Smooth muscle cell (in vitro differentiated cells): ENCODE measurements at regions not wholly inside any gene's neighbourhood (a gene's known extent, or its start where the extent isn't known, plus 50 kb on each side); places are given as distances from the start of the nearest gene placed in this dataset.

Experiments
- DNase-seq: peaks from one replicate; lab custom pipeline; 2025; ENCODE audit not compliant: unreplicated experiment; lab: John Stamatoyannopoulos, UW
- H2AFZ ChIP-seq: fragments of 200-600 bp; sonication (generic); 2 replicates; pipeline ENCODE4 v1.6.0; 2016; ENCODE audit warnings: antibody characterized with exemption, low read depth, mild to moderate bottlenecking
- H3F3A ChIP-seq: fragments of 200-600 bp; sonication (generic); 2 replicates; pipeline ENCODE4 v1.6.0; 2017; ENCODE audit warnings: antibody characterized with exemption, low read depth
- H3K27ac ChIP-seq: fragments of 200-600 bp; sonication (generic); 2 replicates; pipeline ENCODE4 v1.5.1; 2016; ENCODE audit warnings: low read depth, mild to moderate bottlenecking
- H3K27me3 ChIP-seq: fragments of 200-600 bp; sonication (generic); 2 replicates; pipeline ENCODE4 v1.6.1; 2016; ENCODE audit warnings: low read depth, mild to moderate bottlenecking
- H3K36me3 ChIP-seq: fragments of 200-600 bp; sonication (generic); 2 replicates; pipeline ENCODE4 v1.5.1; 2016; ENCODE audit warnings: low read depth
- H3K4me1 ChIP-seq: fragments of 200-600 bp; sonication (generic); 2 replicates; pipeline ENCODE4 v1.5.1; 2016; ENCODE audit warnings: low read depth
- H3K4me2 ChIP-seq: fragments of 200-600 bp; sonication (generic); 2 replicates; pipeline ENCODE4 v1.6.0; 2016; ENCODE audit warnings: mild to moderate bottlenecking
- H3K4me3 ChIP-seq: fragments of 200-600 bp; sonication (generic); 2 replicates; pipeline ENCODE4 v1.5.1; 2016; ENCODE audit warnings: mild to moderate bottlenecking
- H3K79me2 ChIP-seq: fragments of 200-600 bp; sonication (generic); 2 replicates; pipeline ENCODE4 v1.6.0; 2016; ENCODE audit warnings: low read depth, mild to moderate bottlenecking
- H3K9ac ChIP-seq: fragments of 200-600 bp; sonication (generic); 2 replicates; pipeline ENCODE4 v1.6.0; 2016; ENCODE audit warnings: low read depth
- H3K9me3 ChIP-seq: fragments of 200-600 bp; sonication (generic); replicated peaks from 2 replicates; pipeline ENCODE4 v1.5.1; 2016; ENCODE audit warnings: low read depth
- H4K20me1 ChIP-seq: fragments of 200-600 bp; sonication (generic); 2 replicates; pipeline ENCODE4 v1.6.0; 2016; ENCODE audit warnings: low read depth
- WGBS: methylation state at CpG from one replicate; pipeline ENCODE4 v1.1.7; 2016; ENCODE audit warnings: low lambda C conversion rate; 5-methylcytosine and 5-hydroxymethylcytosine counted together
- TF ChIP-seq, protein P1 (sequence below): fragments of 200-600 bp; sonication (generic); IDR thresholded peaks from 2 replicates; pipeline ENCODE4 v1.5.1; 2017; ENCODE audit warnings: borderline replicate concordance, mild to moderate bottlenecking, antibody characterized with exemption; ENCODE audit not compliant: insufficient read depth, poor library complexity, severe bottlenecking

DNA sequence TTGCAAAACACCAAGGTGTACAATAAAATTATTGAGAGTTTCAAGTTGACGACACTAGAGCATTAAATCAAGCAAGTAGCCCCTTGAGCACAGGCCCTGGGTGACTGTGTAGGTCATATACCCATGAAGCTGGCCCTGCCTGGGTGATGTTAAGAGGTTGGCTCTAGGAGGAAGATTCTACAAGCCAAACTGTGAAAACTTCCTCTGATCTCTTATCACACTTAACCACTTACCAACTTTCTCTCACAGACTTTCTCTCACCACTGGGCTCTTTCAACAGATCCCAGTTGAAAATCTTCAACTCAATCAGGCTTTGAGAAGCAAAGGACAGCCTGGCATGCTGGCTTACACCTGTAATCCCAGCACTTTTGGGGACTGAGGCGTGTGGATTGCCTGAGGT lies 186.9 kb upstream of the BTG1 start:
- H3K9ac ChIP-seq: no peak overlapping the region
- H3K36me3 ChIP-seq: no peaks in the 10 kb centered on the region
- no peaks in the 10 kb centered on the region for H3K79me2 ChIP-seq
- H2AFZ ChIP-seq: no peak overlapping the region
- no peaks in the 10 kb centered on the region for H3F3A ChIP-seq
- no peaks in the 10 kb centered on the region for H3K4me1 ChIP-seq
- H3K9me3 ChIP-seq: no peaks in the 10 kb centered on the region
- no peaks in the 10 kb centered on the region for H3K27me3 ChIP-seq
- TF ChIP-seq, protein P1, sequence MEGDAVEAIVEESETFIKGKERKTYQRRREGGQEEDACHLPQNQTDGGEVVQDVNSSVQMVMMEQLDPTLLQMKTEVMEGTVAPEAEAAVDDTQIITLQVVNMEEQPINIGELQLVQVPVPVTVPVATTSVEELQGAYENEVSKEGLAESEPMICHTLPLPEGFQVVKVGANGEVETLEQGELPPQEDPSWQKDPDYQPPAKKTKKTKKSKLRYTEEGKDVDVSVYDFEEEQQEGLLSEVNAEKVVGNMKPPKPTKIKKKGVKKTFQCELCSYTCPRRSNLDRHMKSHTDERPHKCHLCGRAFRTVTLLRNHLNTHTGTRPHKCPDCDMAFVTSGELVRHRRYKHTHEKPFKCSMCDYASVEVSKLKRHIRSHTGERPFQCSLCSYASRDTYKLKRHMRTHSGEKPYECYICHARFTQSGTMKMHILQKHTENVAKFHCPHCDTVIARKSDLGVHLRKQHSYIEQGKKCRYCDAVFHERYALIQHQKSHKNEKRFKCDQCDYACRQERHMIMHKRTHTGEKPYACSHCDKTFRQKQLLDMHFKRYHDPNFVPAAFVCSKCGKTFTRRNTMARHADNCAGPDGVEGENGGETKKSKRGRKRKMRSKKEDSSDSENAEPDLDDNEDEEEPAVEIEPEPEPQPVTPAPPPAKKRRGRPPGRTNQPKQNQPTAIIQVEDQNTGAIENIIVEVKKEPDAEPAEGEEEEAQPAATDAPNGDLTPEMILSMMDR: no peak
- H3K4me2 ChIP-seq: no peak overlapping the region
- WGBS: 94% methylated on average over 2 of the region's 2 CpGs
- H4K20me1 ChIP-seq: no peaks in the 10 kb centered on the region
- H3K27ac ChIP-seq: no peak overlapping the region
- no peak overlapping the region for H3K4me3 ChIP-seq
- DNase-seq: no peak

DNA sequence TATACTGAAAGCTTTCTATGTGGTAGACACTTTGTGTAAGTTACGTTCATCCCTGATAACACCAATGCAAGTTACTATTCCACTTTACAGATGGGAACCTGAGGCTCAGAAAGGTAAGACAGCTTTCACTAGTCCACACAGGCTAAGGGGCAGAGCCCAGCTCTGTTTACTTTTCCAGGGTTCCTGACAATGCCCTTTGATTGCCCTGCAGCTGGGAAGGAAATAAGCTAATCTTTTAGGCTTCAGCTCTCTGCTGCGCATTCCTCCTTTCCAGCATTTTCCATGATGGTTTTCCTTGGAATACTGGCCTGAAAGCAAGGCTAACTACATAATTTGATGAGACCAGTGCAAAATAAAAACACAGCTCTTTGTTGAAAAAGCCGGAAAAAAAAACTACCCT lies 185.7 kb upstream of the BTG1 start:
- H3F3A ChIP-seq: no peaks in the 10 kb centered on the region
- H3K9ac ChIP-seq: no peak overlapping the region
- H3K4me1 ChIP-seq: no peaks in the 10 kb centered on the region
- no peaks in the 10 kb centered on the region for H3K79me2 ChIP-seq
- H2AFZ ChIP-seq: no peak overlapping the region
- 79% methylated on average over 3 of the region's 3 CpGs for WGBS
- no peak for DNase-seq
- no peaks in the 10 kb centered on the region for H3K36me3 ChIP-seq
- H3K4me2 ChIP-seq: no peak overlapping the region
- no peak overlapping the region for H3K27ac ChIP-seq
- H3K9me3 ChIP-seq: no peaks in the 10 kb centered on the region
- H3K27me3 ChIP-seq: no peaks in the 10 kb centered on the region
- H3K4me3 ChIP-seq: no peak overlapping the region
- TF ChIP-seq, protein P1: no peak
- no peaks in the 10 kb centered on the region for H4K20me1 ChIP-seq

DNA sequence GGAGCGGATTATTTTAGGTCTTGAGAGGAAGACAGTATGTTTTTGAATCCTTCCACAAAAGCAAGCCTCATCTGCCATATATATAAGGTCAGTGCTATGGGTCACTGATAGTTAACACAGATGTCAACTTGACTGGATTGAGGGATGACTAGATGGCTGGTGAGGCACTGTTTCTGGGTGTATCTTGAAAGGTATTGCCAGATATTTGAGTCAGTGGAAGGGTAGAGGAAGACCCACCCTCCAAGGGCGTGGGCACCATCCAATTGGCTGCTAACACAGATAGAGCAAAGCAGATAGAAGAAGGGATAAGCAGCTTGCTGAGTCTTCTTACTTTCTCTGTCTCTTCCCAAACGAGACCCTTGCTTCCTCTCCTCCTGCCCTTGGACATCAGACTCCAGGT lies 185.0 kb upstream of the BTG1 start:
- H3K4me1 ChIP-seq: no peaks in the 10 kb centered on the region
- H3K79me2 ChIP-seq: no peaks in the 10 kb centered on the region
- no peaks in the 10 kb centered on the region for H3F3A ChIP-seq
- H3K36me3 ChIP-seq: no peaks in the 10 kb centered on the region
- no peak overlapping the region for H3K27ac ChIP-seq
- no peaks in the 10 kb centered on the region for H3K27me3 ChIP-seq
- no peak overlapping the region for H3K9ac ChIP-seq
- 98% methylated on average over 3 of the region's 3 CpGs for WGBS
- TF ChIP-seq, protein P1: no peak
- no peaks in the 10 kb centered on the region for H4K20me1 ChIP-seq
- no peak overlapping the region for H3K4me2 ChIP-seq
- no peak overlapping the region for H2AFZ ChIP-seq
- DNase-seq: no peak
- no peaks in the 10 kb centered on the region for H3K9me3 ChIP-seq
- H3K4me3 ChIP-seq: no peak overlapping the region

DNA sequence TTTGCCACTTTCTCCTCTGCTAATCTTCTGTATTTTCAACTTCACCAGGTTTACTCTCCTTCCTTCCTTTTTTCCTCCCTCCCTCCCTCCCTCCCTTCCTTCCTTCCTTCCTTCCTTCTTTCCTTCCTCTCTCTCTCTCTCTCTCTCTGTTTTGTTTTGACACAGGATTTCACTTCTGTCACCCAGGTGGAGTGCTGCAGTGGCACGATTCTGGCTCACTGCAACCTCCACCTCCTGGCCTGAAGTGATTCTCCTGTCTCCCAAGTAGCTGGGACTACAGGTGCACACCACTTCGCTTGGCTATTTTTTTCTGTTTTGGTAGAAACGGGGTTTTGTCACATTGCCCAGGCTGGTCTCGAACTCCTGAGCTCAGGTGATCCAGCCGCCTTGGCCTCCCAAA lies 181.2 kb upstream of the BTG1 start:
- H3K9ac ChIP-seq: no peak overlapping the region
- H3K4me2 ChIP-seq: no peak overlapping the region
- no peaks in the 10 kb centered on the region for H3K27me3 ChIP-seq
- H3K36me3 ChIP-seq: no peaks in the 10 kb centered on the region
- H3K9me3 ChIP-seq: no peaks in the 10 kb centered on the region
- no peaks in the 10 kb centered on the region for H4K20me1 ChIP-seq
- no peaks in the 10 kb centered on the region for H3K4me1 ChIP-seq
- DNase-seq: no peak
- no peak overlapping the region for H3K4me3 ChIP-seq
- H3K27ac ChIP-seq: no peak overlapping the region
- H2AFZ ChIP-seq: no peak overlapping the region
- WGBS: 87% methylated on average over 5 of the region's 5 CpGs
- TF ChIP-seq, protein P1: no peak
- no peaks in the 10 kb centered on the region for H3F3A ChIP-seq
- H3K79me2 ChIP-seq: no peaks in the 10 kb centered on the region
